ENCODE measurements at regions not wholly inside any gene's neighbourhood (a gene's known extent, or its start where the extent isn't known, plus 50 kb on each side); places are given as distances from the start of the nearest gene placed in this dataset.

DNA sequence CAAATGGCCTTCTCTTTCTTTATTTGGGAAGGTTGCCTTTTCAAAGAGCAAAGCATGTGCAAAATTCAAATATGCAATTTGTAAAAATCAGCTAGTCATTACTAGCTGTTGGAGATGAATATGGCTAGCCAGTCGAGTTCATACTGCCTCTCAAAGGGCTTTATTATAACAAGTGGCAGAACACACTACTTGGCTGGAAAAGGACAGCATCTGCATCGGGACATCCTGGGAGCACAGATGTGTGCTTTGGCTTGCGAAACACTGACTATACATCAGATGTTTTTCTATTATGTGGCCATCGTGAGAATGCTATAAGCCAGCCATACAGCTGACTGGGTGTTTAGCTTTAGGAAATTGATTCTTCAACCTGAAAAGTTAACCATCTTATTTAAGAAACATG, 424.2 kb downstream of the KCTD12 start:
- TF ChIP-seq GATA3 (IDR thresholded peaks at IDR 0.05; ENCODE audit: low read depth, low read length) (no peak), GATA2 (IDR thresholded peaks at IDR 0.05; ENCODE audit: low read depth, low read length) (no peak)

DNA sequence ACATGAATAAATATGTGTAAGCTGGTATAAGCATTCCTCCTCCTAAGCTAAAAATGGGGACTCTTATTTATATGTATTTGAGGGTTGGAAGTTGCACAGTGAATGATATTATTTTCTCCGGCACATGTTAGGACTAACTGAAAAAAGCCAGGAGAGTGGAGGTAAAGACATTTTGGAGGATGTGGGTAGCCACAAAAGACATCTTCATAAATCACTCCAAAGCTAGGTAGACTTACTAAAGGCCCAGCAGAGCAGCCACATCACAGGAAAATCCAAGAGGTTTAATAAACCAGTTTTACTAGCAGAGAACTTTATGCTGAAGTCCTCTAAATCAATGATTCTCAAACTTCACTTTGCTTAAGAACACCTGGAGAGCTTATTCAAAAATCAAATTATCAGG, 424.7 kb downstream of the KCTD12 start:
- TF ChIP-seq GATA2 (IDR thresholded peaks at IDR 0.05; ENCODE audit: low read depth, low read length) (no peak), GATA3 (IDR thresholded peaks at IDR 0.05; ENCODE audit: low read depth, low read length) (no peak)

DNA sequence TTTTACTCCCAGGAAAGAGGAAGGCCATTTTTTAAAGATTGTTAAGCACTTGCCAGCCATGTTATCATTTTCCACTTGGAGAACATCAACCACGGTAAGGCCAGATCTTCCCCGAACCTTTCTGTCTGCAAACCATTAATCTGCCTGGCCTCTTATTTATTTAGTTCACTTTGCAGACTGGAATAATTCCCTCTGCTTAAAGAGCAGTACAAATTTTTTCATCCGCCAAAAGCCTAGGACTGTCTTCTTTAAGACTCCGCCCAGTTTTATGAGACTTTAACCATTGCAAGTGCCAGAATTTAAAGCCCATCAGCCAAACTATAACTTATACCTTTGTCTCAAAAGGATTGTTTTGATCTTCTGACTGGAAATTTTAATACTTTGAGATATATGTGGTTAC, 426.3 kb downstream of the KCTD12 start:
- no peak for TF ChIP-seq GATA2 (IDR thresholded peaks at IDR 0.05; ENCODE audit: low read depth, low read length)
- no peak for TF ChIP-seq GATA3 (IDR thresholded peaks at IDR 0.05; ENCODE audit: low read depth, low read length)

DNA sequence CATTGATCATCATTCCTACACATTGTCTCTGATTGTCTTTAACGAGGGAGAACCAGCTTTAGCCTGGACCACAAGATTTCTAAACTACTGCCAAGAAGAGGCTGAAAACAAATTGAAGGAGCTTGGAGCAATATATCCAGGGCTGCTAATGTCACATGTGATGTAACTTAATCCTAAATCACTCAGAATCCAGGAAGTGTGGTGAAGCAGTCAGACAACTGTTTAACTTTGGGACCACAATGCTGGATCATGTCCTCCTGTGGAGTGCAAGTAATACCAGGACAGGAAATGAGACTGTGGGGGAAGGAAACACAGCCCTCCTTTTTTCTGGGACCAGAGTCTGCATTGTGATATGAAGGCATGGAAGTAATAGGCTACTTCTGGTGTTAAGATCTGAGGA, 430.2 kb downstream of the KCTD12 start:
- TF ChIP-seq GATA3 (IDR thresholded peaks at IDR 0.05; ENCODE audit: low read depth, low read length) = no peak

DNA sequence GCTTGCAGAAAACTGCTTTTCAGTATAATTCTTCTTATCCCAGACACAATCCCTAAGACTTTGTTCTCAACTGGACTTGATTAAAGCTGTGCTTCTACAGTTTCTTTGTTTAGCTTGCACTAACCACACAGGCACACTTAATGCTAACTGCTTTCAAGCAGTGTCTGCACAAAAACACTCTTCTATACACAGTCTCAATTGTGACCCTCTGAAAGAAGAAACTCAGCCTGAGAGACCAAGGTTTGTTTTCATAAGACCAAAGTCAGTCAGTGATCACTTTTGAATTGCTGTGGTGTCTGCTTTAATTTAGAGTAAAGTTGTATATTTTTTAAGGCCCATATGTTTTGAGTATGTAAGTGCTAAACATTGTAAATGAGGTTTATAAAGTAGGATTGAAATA, 431.2 kb downstream of the KCTD12 start:
- TF ChIP-seq GATA2 (IDR thresholded peaks at IDR 0.05; ENCODE audit: low read depth, low read length) (no peak), GATA3 (IDR thresholded peaks at IDR 0.05; ENCODE audit: low read depth, low read length) (no peak)

DNA sequence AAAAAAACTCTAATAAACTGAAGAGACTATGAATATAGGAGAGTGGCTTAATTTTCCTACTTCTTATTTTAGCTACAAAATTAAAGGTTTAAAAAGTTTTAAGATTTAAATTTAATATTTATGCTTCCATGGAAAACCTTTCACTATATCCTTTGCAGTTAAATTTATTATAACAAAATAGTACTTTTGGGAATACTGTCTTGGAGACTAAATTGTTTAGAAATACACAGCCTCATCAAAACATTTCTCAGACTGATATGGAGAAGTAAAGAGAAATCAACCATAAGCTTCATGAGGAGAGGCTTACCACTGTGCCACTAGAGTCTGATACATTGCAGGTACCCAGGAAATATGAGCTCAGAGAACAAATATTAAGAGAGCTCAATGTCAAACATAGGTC, 436.5 kb downstream of the KCTD12 start:
- TF ChIP-seq GATA3 (IDR thresholded peaks at IDR 0.05; ENCODE audit: low read depth, low read length) (no peak), GATA2 (IDR thresholded peaks at IDR 0.05; ENCODE audit: low read depth, low read length) (no peak)

DNA sequence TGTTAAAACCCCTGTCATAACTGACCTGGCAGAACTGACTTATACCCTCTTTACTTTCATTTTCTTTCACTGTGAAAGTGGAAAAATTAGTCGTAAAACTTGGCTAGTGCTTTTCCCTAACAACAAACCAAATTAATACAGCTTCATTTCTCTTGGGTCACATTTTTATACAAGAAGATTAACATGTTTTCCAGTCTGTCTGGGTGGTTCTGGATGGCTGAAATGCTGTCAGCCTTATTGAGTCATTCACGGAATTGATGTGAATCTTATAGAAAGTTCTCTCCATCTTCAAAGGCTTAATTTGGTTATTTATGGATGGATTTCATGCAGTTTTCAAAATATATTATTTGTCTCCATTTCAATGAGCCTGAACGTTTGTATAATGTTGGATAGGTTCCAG, 440.0 kb downstream of the KCTD12 start:
- TF ChIP-seq GATA2 (IDR thresholded peaks at IDR 0.05; ENCODE audit: low read depth, low read length) (no peak), GATA3 (IDR thresholded peaks at IDR 0.05; ENCODE audit: low read depth, low read length) (no peak)

DNA sequence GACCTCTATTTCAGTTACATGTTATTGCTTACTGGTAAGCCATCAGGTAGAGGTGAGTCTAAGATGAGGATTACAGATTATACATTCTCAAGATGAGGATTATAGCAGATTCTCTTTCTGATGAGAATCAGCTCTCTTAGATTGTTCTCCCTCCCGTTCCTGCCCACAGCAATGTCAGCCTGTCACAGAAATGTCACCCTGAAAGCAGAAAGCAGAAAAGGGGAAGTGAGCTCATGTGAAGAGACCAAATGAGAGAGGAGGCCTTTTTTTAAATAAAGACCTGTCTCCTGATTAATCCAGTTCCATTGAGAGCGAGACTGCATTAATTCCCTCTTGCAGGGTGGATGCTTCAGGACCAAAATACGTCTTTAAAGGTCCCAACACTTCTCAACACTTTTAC, 445.6 kb downstream of the KCTD12 start:
- TF ChIP-seq GATA2 (IDR thresholded peaks at IDR 0.05; ENCODE audit: low read depth, low read length) = no peak
- TF ChIP-seq GATA3 (IDR thresholded peaks at IDR 0.05; ENCODE audit: low read depth, low read length) = no peak

DNA sequence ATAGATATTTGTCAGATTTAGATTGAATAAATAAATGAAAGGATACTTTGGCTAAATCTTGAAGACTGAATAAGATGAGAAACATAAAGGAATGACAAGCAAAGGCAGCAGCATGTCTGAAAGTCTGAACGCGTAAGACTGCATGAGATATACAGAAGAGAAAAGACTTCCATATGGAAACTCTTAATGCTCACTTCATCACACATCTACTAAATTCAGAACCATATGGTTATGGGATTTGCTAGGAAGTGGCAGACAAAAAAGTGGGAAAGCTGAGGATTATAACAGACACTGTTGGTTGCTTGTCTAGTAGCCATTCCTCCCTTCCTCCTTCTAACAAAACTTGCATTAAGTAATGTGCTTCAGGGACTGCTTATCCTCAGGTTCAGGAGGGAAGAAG, 446.7 kb downstream of the KCTD12 start:
- TF ChIP-seq GATA2 (IDR thresholded peaks at IDR 0.05; ENCODE audit: low read depth, low read length) = no peak
- no peak for TF ChIP-seq GATA3 (IDR thresholded peaks at IDR 0.05; ENCODE audit: low read depth, low read length)

DNA sequence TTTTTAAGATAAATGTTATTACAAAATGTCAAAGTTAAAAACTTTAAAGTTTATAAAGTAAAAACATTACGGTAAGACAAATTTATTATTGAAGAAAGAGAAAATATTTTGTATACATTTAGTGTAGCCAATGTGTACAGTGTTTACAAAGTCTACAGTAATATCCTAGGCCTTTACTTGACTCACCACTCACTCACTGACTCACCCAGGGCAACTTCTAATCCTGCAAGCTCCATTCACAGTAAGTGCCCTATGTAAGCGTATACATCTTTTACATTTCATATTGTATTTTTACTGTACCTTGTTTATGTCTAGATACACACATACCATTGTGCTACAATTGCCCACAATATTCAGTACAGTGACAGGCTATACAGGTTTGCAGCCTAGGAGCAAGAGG, 448.2 kb downstream of the KCTD12 start:
- TF ChIP-seq GATA3 (IDR thresholded peaks at IDR 0.05; ENCODE audit: low read depth, low read length) (no peak), GATA2 (IDR thresholded peaks at IDR 0.05; ENCODE audit: low read depth, low read length) (no peak)

DNA sequence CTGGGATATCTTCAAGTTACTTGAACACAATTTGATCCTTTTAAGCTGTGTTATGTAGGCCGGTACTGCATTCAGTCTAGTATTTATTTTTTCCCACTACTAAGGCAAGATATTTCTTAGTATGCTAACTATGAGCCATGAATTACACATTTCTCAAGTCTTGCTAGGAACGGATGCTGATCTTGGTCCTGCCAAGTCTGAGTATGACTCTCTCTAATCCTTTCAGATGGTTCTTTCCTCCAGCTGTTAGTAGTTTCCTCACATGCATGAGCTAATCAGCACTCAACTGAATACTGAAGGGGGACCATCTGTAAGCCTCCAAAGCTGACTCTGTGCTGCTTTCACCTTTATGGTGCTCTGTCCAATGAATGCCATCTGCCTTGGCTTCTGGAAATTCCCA, 460.3 kb downstream of the KCTD12 start:
- TF ChIP-seq GATA2 (IDR thresholded peaks at IDR 0.05; ENCODE audit: low read depth, low read length) (no peak), GATA3 (IDR thresholded peaks at IDR 0.05; ENCODE audit: low read depth, low read length) (no peak)

DNA sequence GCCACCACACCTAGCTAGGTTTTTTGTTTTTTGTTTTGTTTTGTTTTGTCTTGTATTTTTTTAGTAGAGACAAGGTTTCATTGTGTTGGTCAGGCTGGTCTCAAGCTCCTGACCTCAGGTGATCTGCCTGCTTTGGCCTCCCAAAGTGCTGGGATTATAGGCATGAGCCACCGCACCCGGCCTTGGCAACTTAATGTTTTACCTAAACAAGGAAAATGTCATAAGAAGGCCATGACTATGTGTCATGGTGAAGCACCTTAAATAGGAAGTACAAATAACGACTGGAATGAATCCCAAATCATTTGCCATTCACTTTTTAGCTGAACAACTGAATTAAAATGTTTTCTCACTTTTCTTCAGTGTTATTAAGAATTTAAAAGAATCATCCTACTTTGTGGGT, 465.2 kb downstream of the KCTD12 start:
- TF ChIP-seq GATA2 (IDR thresholded peaks at IDR 0.05; ENCODE audit: low read depth, low read length) (no peak), GATA3 (IDR thresholded peaks at IDR 0.05; ENCODE audit: low read depth, low read length) (no peak)

DNA sequence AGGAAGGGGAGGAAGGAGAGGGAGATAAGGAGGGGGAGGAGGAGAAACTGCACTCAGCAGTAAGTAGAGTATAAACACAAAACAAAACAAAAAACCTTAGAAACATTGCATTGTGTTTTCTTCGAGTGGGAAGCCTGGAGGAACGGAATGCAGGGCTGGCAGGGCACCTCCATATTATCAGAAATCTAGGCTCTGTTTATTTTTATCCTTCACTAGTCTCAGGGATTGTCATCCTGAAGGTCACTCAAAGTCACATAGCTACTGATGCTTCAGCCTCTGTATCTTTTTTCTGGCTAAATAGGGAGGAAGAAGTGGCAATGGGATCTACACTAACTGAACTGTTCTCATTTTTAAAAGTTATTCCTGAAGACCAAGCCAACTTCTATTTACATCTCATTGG, 467.8 kb downstream of the KCTD12 start:
- TF ChIP-seq GATA3 (IDR thresholded peaks at IDR 0.05; ENCODE audit: low read depth, low read length) (no peak), GATA2 (IDR thresholded peaks at IDR 0.05; ENCODE audit: low read depth, low read length) (no peak)

DNA sequence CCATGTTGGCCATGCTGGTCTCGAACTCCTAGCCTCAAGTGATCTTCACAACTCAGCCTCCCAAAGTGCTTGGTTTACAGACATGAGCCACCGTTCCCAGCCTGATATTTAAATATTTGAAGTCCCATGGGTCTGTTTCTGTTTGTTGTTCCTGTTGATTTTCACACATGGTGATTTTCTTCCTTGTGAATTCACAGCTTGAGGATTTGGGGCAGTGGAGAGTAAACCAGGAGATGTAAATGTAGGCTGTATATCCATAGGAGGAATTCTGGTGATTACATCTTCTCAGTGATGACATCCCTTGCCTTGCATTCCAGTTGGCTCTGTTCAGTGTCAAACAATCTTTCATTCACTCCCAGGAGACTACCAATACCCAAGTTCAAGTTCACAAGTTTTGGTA, 471.9 kb downstream of the KCTD12 start:
- no peak for TF ChIP-seq GATA2 (IDR thresholded peaks at IDR 0.05; ENCODE audit: low read depth, low read length)
- TF ChIP-seq GATA3 (IDR thresholded peaks at IDR 0.05; ENCODE audit: low read depth, low read length) = no peak

DNA sequence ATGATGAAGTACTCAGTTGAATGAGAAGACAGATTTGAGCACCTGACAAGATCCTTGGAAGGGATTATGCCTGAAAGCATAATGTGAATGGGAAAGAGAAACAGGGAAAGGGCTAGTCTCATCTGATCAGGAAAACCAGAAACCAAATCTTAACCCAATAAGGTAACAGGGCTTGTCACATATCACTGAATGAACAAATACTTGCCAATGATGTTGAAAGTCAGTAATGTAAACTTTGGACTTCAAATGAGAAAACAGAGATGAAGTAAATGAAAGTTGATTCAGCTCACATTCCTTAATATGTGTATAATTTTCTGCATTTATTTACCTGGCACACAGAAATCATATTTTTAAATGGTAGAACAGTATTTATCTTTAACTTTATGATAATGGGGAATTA, 480.0 kb downstream of the KCTD12 start:
- no peak for TF ChIP-seq GATA2 (IDR thresholded peaks at IDR 0.05; ENCODE audit: low read depth, low read length)
- no peak for TF ChIP-seq GATA3 (IDR thresholded peaks at IDR 0.05; ENCODE audit: low read depth, low read length)

DNA sequence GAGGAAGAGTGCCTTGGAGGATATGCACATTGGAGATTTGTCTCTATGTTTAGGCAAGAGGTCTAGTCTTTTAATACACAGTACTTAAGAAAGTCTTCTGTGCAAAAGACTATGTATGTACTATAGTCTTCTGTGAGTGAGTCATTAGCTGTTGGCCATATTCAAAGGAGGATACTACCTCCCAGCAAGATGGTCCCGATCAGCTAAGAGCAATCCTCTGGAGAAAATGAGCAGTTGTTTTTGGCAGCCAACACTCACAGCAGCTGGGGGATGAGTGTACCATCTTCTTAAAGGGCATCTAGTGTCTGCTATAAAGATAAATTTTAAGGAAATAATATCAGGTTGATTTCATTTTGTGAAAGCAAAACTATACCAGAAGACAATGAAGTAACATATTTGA, 487.8 kb downstream of the KCTD12 start:
- no peak for TF ChIP-seq GATA2 (IDR thresholded peaks at IDR 0.05; ENCODE audit: low read depth, low read length)
- no peak for TF ChIP-seq GATA3 (IDR thresholded peaks at IDR 0.05; ENCODE audit: low read depth, low read length)
